ENCODE measurements at regions not wholly inside any gene's neighbourhood (a gene's known extent, or its start where the extent isn't known, plus 50 kb on each side); places are given as distances from the start of the nearest gene placed in this dataset.

DNA sequence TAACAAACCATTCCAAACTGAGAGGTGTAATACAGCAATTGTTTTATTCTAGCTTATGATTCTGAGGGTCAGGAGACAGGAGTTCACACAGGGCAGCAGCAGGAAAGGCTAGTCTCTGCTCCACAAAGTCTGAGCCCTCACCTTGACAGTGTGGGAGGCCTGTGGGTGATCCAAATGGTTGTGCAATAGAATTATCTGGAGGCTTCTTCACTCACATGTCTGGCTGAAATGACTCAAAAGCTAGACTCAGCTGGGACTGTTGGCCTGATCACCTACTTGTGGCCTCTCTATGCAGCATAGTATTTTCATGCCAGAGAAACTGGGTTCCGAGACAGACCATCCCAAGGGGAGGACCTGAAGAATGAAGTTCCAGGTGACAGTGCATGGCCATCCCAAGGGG is 233.9 kb upstream of the UBE2E2 start:
- DNase-seq (ENCODE audit: extremely low read depth, insufficient read length) = no peak
- no peaks in the 10 kb centered on the region for H3K36me3 ChIP-seq (ENCODE audit: control insufficient read depth, insufficient read depth, low read length)
- no peak for TF ChIP-seq CTCF (IDR thresholded peaks at IDR 0.05; ENCODE audit: insufficient read depth, low read length, poor library complexity, severe bottlenecking)
- no peaks in the 10 kb centered on the region; the same call in 1 of the 2 replicates for H3K27me3 ChIP-seq (replicated peaks; ENCODE audit: control insufficient read depth, insufficient read depth, low read length)
- H3K4me3 ChIP-seq (replicated peaks; ENCODE audit: low read depth, low read length) = no peak overlapping the region

DNA sequence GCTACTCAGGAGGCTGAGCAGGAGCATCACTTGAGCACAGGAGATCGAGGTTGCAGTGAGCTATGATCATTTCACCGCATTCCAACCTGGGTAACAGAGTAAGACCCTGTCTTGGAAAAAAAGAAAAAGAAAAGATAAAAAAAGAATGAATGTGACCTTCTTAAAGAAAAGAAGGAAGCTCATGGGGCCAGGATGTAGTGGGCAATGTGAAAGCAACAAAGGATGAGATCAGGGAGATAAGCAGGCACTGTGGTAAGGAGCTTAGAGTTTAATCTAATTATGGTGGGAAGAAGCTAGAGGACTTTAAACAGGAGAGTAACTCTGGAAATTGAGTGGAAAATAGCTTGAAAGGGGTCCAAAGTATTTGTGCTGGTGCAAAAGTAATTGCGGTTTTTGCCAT is 231.6 kb upstream of the UBE2E2 start:
- H3K36me3 ChIP-seq (ENCODE audit: control insufficient read depth, insufficient read depth, low read length) = no peaks in the 10 kb centered on the region
- DNase-seq (ENCODE audit: extremely low read depth, insufficient read length) = no peak
- H3K27me3 ChIP-seq (replicated peaks; ENCODE audit: control insufficient read depth, insufficient read depth, low read length) = no peaks in the 10 kb centered on the region
- TF ChIP-seq CTCF (IDR thresholded peaks at IDR 0.05; ENCODE audit: insufficient read depth, low read length, poor library complexity, severe bottlenecking) = no peak
- H3K4me3 ChIP-seq (replicated peaks; ENCODE audit: low read depth, low read length) = no peak overlapping the region

DNA sequence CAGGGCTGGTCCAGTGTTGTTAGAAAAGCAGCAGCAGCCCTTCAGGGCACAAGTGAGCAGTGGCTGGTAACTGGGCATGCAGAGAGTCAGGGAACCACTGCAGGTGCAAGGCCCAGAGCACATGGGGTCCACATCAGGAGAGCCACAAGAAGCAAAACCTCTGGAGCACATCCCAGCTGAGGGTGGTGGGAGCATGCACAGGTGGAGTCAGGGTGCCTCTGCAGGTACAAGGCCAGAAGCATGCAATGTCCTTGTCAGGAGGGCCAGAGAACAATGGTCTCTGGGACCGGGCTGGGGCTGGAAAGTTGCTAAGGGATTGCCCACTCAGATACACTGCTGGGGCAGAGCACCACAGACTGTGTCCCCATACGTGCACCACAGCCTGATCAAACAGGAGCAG is 226.1 kb upstream of the UBE2E2 start:
- Histone ChIP-seq H3K4me3 (replicated peaks; ENCODE audit: low read depth, low read length) (no peak overlapping the region), H3K36me3 (ENCODE audit: control insufficient read depth, insufficient read depth, low read length) (no peaks in the 10 kb centered on the region), H3K27me3 (replicated peaks; ENCODE audit: control insufficient read depth, insufficient read depth, low read length) (no peaks in the 10 kb centered on the region)
- TF ChIP-seq CTCF (IDR thresholded peaks at IDR 0.05; ENCODE audit: insufficient read depth, low read length, poor library complexity, severe bottlenecking) = no peak
- DNase-seq (ENCODE audit: extremely low read depth, insufficient read length) = no peak

DNA sequence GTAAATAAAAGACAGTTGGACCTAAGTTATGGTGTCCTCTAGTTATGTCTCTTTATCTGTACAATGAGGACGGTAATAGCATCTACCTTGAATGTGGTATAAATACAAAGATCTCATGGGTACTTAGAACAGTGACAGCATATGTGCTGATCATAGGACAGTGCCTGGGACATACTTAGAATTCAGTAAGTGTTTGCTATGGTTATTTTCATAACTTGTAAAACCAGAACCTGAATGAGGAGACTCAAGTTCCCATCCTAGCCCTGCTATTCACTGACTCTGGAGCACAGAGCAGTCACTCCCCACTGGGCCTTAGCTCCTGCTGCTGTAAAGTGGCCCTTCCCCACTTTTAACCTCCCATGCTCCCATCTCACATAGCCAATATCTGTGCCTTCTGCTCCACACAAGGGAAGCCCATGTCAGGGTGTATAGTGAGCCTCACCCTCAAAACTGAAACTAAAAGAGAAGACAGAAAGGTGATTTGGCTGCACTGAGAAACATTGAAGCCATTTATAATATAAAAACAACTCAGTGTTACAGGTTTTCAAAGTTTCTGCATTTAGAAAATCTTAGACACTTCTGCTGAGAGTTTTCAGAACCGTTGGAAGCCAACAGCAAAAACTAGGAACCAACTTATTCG is 225.4 kb upstream of the UBE2E2 start:
- DNase-seq (ENCODE audit: extremely low read depth, insufficient read length) = no peak
- Histone ChIP-seq H3K36me3 (ENCODE audit: control insufficient read depth, insufficient read depth, low read length) (no peaks in the 10 kb centered on the region), H3K27me3 (replicated peaks; ENCODE audit: control insufficient read depth, insufficient read depth, low read length) (no peaks in the 10 kb centered on the region), H3K4me3 (replicated peaks; ENCODE audit: low read depth, low read length) (no peak overlapping the region)
- TF ChIP-seq CTCF (IDR thresholded peaks at IDR 0.05; ENCODE audit: insufficient read depth, low read length, poor library complexity, severe bottlenecking) = no peak

- DNase-seq (ENCODE audit: extremely low read depth, insufficient read length) = no peak
- H3K27me3 ChIP-seq (replicated peaks; ENCODE audit: control insufficient read depth, insufficient read depth, low read length) = no peaks in the 10 kb centered on the region
- no peaks in the 10 kb centered on the region for H3K36me3 ChIP-seq (ENCODE audit: control insufficient read depth, insufficient read depth, low read length)
- no peak overlapping the region for H3K4me3 ChIP-seq (replicated peaks; ENCODE audit: low read depth, low read length)
- no peak for TF ChIP-seq CTCF (IDR thresholded peaks at IDR 0.05; ENCODE audit: insufficient read depth, low read length, poor library complexity, severe bottlenecking)
Measured at GRCh38 chr3:22979581-22979980, 223.5 kb upstream of the UBE2E2 start.

DNA sequence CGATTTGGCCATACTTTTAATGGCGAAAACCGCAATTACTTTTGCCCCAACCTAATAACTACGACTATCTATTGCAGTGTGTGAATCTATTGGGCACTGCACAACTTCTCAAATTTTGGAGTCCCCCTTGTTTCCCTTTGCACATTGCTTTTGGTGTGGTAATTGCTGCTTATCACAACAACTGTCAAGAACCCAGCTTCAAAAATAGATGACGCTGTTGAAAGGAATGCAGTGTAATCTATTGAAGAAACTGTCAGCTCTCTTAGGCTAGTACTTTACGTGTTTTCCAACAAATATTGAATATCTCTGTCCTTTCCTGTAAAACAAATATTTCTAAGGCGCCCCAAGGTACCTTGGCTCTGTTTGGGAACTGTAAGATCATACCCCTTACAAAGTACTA is 222.8 kb upstream of the UBE2E2 start:
- Histone ChIP-seq H3K36me3 (ENCODE audit: control insufficient read depth, insufficient read depth, low read length) (no peaks in the 10 kb centered on the region), H3K27me3 (replicated peaks; ENCODE audit: control insufficient read depth, insufficient read depth, low read length) (no peaks in the 10 kb centered on the region), H3K4me3 (replicated peaks; ENCODE audit: low read depth, low read length) (no peak overlapping the region)
- no peak for DNase-seq (ENCODE audit: extremely low read depth, insufficient read length)
- no peak for TF ChIP-seq CTCF (IDR thresholded peaks at IDR 0.05; ENCODE audit: insufficient read depth, low read length, poor library complexity, severe bottlenecking)
